IMR-90 (cell line): ENCODE measurements at regions not wholly inside any gene's neighbourhood (a gene's known extent, or its start where the extent isn't known, plus 50 kb on each side); places are given as distances from the start of the nearest gene placed in this dataset.

Experiments used
- CEBPB ChIP-seq: IDR thresholded peaks from 2 replicates; pipeline ENCODE4 v1.6.1; 2012; ENCODE audit warnings: low read depth, low read length, improper control_type of control experiment
- CTCF ChIP-seq: conservative IDR thresholded peaks from 2 replicates; pipeline ENCODE4 v1.5.1; 2012; ENCODE audit warnings: mild to moderate bottlenecking, low read depth, low read length, improper control_type of control experiment
- ELK1 ChIP-seq: fragments of 150-350 bp; IDR thresholded peaks from 2 replicates; pipeline ENCODE4 v1.6.1; 2016; ENCODE audit warnings: low read depth, mild to moderate bottlenecking, low read length, moderate library complexity, borderline replicate concordance
- NFE2L2 ChIP-seq: fragments of 150-350 bp; IDR thresholded peaks from 2 replicates; pipeline ENCODE4 v1.6.1; 2016; ENCODE audit warnings: low read depth, mild to moderate bottlenecking, low read length
- POLR2A ChIP-seq: IDR thresholded peaks from 2 replicates; pipeline ENCODE4 v1.6.1; 2012; ENCODE audit warnings: mild to moderate bottlenecking, low read depth, low read length
- RCOR1 ChIP-seq: IDR thresholded peaks from 2 replicates; pipeline ENCODE4 v1.6.1; 2012; ENCODE audit warnings: mild to moderate bottlenecking, low read length, improper control_type of control experiment; ENCODE audit not compliant: insufficient replicate concordance
- SMC3 ChIP-seq: fragments of 150-350 bp; IDR thresholded peaks from 2 replicates; pipeline ENCODE4 v1.6.1; 2016; ENCODE audit warnings: low read depth, mild to moderate bottlenecking, antibody characterized with exemption, low read length, moderate library complexity
- TF ChIP-seq, protein P1 (sequence below): fragments of 150-350 bp; IDR thresholded peaks from 2 replicates; pipeline ENCODE4 v1.6.1; 2017; ENCODE audit warnings: mild to moderate bottlenecking, antibody characterized with exemption, low read length, low read depth

DNA sequence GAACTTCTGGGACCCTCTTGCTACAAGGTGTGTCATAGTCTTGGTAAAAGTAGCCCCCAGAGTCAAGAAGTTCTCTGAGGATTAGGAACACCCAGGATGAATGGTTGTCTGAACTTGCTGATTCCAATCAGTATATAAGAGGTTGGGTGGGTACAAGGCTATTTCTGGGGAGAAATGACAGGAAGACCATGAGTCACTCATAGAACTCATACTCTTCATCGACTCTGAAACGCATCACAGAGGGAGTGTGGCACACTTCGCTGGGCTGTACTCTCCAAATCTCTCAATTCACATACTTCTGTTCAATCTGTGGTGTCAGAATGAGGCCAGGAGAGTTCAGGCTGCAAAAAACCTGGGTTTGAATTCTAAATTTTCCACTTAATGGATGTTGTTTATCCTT lies 193.2 kb upstream of the LEF1 start:
- TF ChIP-seq CTCF (no peak), POLR2A (no peak), ELK1 (no peak), SMC3 (no peak), NFE2L2 (no peak), CEBPB (no peak), RCOR1 (no peak)
- TF ChIP-seq, protein P1, sequence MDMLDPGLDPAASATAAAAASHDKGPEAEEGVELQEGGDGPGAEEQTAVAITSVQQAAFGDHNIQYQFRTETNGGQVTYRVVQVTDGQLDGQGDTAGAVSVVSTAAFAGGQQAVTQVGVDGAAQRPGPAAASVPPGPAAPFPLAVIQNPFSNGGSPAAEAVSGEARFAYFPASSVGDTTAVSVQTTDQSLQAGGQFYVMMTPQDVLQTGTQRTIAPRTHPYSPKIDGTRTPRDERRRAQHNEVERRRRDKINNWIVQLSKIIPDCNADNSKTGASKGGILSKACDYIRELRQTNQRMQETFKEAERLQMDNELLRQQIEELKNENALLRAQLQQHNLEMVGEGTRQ = no peak
